ENCODE measurements at regions not wholly inside any gene's neighbourhood (a gene's known extent, or its start where the extent isn't known, plus 50 kb on each side); places are given as distances from the start of the nearest gene placed in this dataset.
"Not testable (repeated sequence)": the region's sequence is repeated elsewhere in the genome, so short reads cannot be mapped to it uniquely, and the experiment has no call there.

GRCh38 chr21:8194042-8194441, 2327.3 kb upstream of the TPTE start:
- not testable (repeated sequence) for DNase-seq (ENCODE audit: low spot score)
- ATAC-seq (ENCODE audit: low FRiP score), result peak; percentile 69

- ATAC-seq (ENCODE audit: low FRiP score), result peak; percentile 77
Measured at GRCh38 chr21:8197377-8198027, 2323.9 kb upstream of the TPTE start.

GRCh38 chr21:8205094-8205891, 2316.1 kb upstream of the TPTE start:
- peak; percentile 100 for ATAC-seq (ENCODE audit: low FRiP score)
- not testable (repeated sequence) for DNase-seq (ENCODE audit: low spot score)

More at GRCh38 chr21:8197377-8198027, 2323.9 kb upstream of the TPTE start:
- not testable (repeated sequence) for DNase-seq (ENCODE audit: low spot score)

GRCh38 chr21:8205892-8206188, 2315.5 kb upstream of the TPTE start:
- DNase-seq (ENCODE audit: low spot score); ATAC-seq (ENCODE audit: low FRiP score): not testable (repeated sequence)

GRCh38 chr21:8212986-8213550, 2308.3 kb upstream of the TPTE start:
- not testable (repeated sequence) for ATAC-seq (ENCODE audit: low FRiP score); DNase-seq (ENCODE audit: low spot score)

- not testable (repeated sequence) for DNase-seq (ENCODE audit: low spot score); ATAC-seq (ENCODE audit: low FRiP score)
Measured at GRCh38 chr21:8214539-8214938, 2306.8 kb upstream of the TPTE start.

- not testable (repeated sequence) for ATAC-seq (ENCODE audit: low FRiP score); DNase-seq (ENCODE audit: low spot score)
Measured at GRCh38 chr21:8229366-8230150, 2291.8 kb upstream of the TPTE start.

- ATAC-seq (ENCODE audit: low FRiP score), result not testable (repeated sequence)
Measured at GRCh38 chr21:8231252-8231651, 2290.1 kb upstream of the TPTE start.

GRCh38 chr21:8233000-8233399, 2288.4 kb upstream of the TPTE start:
- DNase-seq (ENCODE audit: low spot score); ATAC-seq (ENCODE audit: low FRiP score): not testable (repeated sequence)

More at GRCh38 chr21:8231252-8231651, 2290.1 kb upstream of the TPTE start:
- DNase-seq (ENCODE audit: low spot score), result not testable (repeated sequence)

- DNase-seq (ENCODE audit: low spot score); ATAC-seq (ENCODE audit: low FRiP score): not testable (repeated sequence)
Measured at GRCh38 chr21:8234059-8234458, 2287.3 kb upstream of the TPTE start.

GRCh38 chr21:8244723-8245641, 2276.4 kb upstream of the TPTE start:
- peak; percentile 84 for ATAC-seq (ENCODE audit: low FRiP score)
- not testable (repeated sequence) for DNase-seq (ENCODE audit: low spot score)

GRCh38 chr21:8245642-8246402, 2275.6 kb upstream of the TPTE start:
- DNase-seq (ENCODE audit: low spot score), result not testable (repeated sequence)
- peak; percentile 91 for ATAC-seq (ENCODE audit: low FRiP score)

- not testable (repeated sequence) for ATAC-seq (ENCODE audit: low FRiP score); DNase-seq (ENCODE audit: low spot score)
Measured at GRCh38 chr21:8251701-8252100, 2269.7 kb upstream of the TPTE start.

- not testable (repeated sequence) for ATAC-seq (ENCODE audit: low FRiP score); DNase-seq (ENCODE audit: low spot score)
Measured at GRCh38 chr21:8255094-8255493, 2266.3 kb upstream of the TPTE start.

GRCh38 chr21:8257083-8257799, 2264.1 kb upstream of the TPTE start:
- not testable (repeated sequence) for DNase-seq (ENCODE audit: low spot score); ATAC-seq (ENCODE audit: low FRiP score)

GRCh38 chr21:8260065-8260627, 2261.2 kb upstream of the TPTE start:
- not testable (repeated sequence) for DNase-seq (ENCODE audit: low spot score); ATAC-seq (ENCODE audit: low FRiP score)

Measured in omental fat pad (tissue), 1 donor.